GOT3 (cell line): ENCODE measurements at regions not wholly inside any gene's neighbourhood (a gene's known extent, or its start where the extent isn't known, plus 50 kb on each side); places are given as distances from the start of the nearest gene placed in this dataset.

Experiments used
- DNase-seq: peaks from one replicate; lab custom pipeline; 2025; ENCODE audit warnings: mixed read lengths; lab: John Stamatoyannopoulos, UW

DNA sequence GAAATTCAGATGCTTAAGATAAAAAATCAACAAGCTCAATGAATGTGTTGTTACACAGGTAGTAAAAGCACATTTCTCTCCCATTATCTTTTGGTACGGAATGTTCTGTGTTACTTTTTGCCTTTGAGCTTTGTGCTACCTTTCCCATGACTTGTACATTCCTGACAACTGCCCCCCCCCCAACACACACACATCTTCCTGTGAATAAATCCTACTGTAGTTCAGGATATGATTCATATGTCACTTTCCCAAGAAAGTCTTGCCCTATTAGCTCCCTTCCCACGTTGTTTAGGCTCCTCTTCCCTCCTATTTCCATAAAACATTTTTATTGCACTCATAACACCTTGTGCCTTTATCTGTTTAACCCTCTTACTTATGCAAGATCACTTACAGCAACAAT lies 442.6 kb upstream of the LRATD1 start:
- DNase-seq, result no peak

DNA sequence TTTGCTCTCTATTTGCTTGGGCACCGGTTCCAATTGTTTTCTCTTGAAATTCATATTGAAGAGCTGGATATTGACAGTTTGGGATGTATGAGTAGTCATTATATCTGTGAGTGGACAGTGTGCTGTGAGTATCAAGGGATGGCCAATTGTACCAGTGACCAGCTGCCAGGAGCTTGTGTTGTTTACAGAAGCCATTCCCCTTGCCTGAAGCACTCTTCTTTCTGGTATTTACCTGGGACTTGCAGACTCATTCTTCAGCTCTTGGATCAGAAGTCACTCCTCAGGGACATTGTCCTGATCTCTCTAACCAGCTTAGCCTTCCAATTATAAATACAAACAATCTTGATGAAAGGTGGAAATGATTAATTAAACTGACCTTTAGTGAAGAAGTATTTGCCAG lies 438.3 kb upstream of the LRATD1 start:
- no peak for DNase-seq

DNA sequence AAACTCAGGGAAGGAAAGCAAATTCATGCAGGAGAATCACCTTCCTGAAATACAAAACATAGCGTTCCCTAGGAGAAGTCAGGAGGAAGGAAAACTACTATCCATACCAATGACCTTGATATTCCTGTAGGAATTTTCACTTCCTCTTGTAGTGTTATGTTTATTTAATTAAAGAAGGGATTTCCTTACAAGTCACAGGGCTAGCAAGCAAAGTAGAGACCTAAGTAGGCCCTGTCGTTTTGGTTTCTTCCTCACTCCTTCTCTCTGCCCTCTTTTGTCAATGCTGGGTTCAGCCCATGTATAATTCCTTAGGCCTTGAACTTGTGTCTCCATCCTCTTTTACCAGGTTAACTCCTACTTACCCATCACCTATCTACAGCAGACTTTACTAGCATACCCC lies 435.2 kb upstream of the LRATD1 start:
- DNase-seq, result no peak

DNA sequence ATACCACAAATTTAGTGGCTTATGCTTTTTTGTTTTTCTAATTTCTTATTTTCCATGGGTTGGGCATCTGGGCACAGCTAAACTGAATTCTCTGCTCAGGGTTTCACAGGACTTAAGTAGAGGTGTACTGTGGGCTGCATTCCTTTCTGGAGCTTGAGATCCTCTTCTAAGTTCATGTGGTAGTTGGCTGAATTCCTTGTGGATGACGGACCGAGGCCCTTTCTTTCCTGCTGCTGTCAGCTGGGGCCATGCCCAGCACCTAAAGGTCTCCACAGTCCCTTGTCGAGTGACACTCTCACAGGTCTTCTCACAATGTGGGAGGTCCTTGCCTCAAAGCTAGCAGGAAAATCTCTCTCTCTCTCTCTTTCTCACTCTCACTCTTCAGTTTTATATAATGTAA lies 433.5 kb upstream of the LRATD1 start:
- no peak for DNase-seq

DNA sequence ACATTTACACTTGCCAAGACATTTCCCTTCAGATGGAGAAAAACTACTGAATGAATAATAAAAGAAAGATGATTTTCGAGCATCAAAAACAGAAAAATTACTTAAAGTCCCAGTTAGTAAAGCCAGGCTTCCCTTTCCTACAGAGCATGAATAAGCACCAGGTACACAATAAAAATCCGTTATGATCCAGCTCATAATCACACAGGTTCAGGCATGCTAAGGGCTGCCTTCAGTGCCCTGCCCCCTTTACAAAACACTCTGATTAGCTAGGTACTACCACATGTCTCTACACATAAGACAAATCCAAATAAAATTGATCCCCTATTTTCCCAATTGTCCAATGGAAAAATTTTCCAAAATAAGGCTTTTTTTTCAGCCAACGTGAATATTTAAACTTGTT lies 413.2 kb upstream of the LRATD1 start:
- DNase-seq, result no peak

DNA sequence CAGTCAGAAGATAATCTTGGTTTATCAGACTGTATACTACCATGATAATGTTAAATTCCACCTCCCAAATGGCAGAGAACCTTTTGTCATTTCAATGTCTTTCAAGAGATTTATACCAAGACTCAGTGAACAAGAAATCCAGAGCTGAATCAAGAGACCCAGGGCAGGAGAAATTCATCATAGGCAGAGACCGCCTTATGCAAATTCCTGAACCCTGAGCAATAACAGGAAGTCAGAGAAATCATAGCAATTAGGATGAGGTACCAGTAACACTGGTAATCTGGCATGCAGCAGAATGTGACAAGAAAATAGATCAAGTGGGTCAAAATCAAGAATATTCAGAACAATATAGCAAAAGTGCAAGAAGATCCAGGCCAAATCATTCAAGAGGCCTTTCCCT lies 412.4 kb upstream of the LRATD1 start:
- no peak for DNase-seq

DNA sequence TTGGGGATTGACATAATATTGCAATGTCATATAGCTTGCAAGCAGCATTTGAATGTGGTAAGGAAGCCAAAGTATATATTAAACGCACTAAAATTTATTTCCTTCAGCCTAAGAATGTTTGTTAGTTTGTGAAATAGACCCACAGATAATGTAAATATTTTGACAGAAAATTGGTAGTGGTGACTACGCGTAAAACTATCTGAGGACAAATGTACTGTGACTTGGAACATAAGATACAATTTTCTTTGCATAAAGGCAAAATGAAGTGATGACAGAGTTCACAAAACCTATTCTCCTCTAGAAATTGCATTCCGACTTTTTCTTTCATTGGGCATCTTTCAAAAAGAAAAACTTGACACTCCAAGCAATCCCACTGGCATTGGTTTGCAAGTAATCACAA lies 411.1 kb upstream of the LRATD1 start:
- no peak for DNase-seq

DNA sequence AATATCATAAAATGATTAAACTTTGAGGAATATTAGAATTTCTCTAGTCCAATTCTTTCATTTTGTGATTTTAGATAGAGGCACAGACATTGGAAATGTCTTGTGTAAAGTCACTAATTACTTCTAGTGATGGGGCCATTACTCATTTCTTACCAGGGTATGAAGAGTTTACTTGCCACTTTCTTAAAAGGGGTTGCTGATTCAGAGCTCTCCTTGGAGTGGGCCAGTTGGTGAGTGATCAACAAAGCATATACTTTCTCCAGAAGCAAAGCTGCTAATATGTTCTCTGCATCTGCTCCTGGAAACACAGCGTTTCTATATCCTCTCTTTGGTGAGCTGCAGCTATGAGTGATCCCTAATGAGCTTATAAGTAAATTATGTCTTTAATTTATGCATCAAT lies 408.9 kb upstream of the LRATD1 start:
- DNase-seq, result no peak

DNA sequence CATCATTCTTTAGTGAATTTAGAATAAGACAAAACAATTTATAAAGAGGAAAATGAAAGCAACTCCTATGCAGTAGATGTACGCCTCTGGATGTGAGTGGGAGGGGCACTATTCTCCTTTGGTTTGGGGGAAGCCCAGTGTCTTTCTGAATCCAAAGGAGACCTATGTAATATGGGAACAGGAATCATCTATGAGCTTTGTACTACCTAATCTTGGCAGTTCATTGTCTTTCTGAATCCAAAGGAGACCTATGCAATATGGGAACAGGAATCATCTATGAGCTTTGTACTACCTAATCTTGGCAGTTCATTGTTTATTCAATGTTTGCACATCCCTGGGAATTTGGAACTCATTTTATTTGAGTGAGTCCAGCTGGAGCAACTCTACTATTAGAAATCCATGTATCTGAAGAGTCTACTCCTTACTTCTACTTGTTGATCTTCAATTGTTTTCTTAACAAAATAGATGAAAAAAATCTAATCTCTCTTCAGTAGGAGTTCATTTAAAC lies 401.1 kb upstream of the LRATD1 start:
- no peak for DNase-seq

DNA sequence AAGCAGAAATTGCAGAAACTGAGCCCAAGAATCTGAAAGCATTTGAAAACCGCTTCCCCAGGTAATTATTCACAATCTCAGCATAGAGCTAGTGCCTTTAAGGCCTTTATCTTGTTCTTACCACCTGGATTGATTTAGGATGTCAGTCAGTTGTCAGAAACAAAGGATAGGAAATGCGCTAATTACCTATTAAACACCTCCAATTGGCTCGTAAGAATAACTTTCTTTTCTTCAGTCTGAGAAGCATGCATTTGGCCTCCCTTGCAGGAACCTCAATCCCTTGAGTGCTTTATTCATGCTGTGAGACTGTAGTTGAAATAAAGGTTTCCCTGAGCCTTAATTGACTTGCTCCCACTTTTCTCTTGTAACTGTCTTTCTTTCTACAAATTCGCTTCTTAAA lies 400.3 kb upstream of the LRATD1 start:
- no peak for DNase-seq

DNA sequence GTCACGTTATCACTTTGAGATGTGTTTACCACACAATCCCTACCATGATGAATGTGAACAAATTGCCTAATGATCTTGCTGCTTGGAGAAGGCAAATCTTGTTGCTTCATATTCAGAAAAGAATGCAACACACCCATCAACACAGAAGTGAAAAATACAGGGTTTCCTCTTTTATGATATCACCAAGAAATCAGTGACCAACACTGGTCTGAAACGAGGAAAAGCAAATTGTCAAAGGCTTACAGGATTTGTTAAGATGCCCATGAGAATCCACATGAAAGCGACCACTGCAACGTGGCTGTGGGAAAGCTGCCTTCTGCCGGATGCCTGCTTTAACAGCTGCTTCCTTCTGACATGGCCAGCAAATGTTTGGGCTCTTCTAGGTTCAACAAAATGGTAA lies 397.6 kb upstream of the LRATD1 start:
- no peak for DNase-seq

DNA sequence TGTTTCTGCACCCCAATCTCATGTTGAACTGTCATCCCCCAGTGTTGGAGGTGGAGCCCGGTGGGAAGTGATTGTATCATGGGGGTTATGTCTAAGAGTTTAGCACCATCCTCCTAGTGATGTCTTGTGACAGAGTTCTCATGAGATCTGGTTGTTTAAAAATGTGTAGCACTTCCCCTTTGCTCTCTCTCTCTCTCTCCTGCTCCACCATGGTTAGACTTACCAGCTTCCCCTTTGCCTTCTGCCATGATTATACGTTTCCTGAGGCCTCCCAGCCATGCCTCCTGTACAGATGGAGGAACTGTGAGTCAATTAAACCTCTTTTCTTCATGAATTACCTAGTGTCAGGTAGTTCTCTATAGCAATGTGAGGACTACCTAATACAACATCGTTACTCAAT lies 396.9 kb upstream of the LRATD1 start:
- DNase-seq, result no peak

DNA sequence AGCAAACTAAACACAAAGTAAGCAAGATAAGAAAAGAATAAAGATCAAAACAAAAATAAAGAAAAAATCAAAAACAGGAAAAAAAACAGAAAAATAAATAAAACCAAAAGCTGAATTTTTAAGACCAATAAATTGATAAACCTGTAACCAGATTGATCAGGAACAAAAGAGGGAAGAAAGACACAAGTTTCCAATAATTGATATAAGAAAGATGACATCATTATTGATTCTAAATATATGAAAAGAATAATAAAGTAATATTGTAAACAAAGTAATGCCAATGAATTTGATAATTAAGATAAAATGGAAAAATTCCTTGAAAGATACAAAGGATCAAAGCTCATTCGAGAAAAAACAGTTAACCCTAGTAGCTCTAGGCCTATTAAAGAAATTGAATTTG lies 394.6 kb upstream of the LRATD1 start:
- DNase-seq, result no peak

DNA sequence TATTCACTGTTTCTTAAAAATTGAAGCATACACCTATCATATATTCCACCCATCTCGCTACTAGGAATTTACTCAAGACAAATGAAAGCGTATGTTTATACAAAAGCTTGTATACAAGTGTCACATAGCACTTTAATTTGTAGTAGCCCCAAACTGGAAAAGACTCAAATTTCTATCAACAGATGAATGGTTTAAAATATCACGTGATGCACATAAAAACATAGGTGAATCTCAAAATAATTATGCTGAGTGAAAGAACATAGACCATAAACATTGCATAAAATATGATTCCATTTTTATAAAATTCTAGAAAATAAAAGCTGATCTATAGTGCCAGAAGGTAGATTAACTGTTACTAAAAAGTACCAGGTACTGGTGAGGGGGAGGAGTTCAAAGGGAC lies 392.9 kb upstream of the LRATD1 start:
- DNase-seq, result no peak

DNA sequence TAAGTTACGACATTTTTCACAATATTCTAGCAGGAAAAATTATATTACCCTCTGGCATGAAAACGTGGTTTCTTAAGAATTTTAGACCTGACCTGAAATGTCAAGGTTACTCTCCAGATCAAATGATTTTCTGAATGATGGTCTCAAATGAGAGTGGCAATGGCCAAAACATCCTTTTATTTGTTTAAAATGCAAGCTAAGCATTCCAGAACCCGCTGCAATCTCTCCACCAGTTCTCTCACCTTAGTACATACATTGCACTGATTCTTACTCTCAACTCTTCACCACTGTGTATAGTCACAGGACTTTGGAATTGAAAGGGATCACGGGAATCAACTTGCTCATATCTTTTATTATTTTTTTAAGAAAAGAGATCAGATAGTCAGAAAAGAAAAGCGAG lies 391.6 kb upstream of the LRATD1 start:
- DNase-seq, result no peak

DNA sequence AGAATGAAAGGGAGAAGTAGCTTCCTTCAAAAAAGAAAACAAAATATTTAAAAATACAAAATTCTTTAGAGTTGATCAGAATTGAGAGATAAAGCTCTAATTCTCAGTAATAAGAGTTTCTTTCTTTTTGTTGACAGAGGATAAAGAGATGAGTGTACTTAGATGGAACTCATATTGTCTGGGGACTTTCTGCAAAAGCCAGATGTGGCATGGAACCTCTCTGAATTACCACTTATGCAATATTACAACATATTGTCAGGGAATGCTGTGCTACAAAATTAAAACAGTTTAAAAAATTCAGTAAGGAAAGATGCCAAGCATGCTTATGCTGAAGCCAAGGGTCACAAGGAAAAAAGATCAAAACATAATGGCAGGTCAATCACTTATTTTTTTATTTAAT lies 386.6 kb upstream of the LRATD1 start:
- DNase-seq, result no peak

DNA sequence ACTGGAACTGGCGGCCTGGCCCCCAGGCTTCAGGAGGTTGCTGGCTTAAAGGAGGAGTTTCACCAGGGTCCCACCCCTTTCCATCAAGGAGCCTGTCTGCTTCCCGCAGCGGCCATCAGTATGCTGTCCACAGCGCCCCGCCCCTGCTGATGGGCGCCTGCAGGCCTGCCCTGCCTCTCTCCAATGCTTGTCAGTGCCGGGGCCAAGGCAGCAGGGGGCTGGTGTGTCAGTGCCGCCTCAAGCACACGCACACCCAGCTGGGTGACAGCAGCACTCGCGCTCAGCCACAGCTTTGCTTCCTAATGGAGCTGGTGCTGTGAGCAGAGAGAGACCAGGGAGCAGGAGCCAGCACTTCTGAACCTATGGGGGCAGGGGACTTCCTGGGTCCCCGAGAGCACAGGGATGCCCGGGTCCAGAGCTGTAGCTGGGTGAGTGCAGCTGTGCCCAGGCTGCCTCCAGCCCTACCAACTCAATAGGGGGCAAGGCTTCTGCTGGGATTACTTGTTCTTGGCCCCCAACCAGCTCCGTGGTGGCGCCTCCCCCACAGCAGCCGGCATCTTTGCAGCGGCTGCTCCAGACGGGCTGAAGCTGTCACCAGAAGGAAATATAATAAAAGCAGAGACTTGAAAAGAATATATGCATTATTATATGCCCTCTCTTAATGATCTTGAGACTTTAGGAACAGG lies 377.2 kb upstream of the LRATD1 start:
- DNase-seq, result no peak

DNA sequence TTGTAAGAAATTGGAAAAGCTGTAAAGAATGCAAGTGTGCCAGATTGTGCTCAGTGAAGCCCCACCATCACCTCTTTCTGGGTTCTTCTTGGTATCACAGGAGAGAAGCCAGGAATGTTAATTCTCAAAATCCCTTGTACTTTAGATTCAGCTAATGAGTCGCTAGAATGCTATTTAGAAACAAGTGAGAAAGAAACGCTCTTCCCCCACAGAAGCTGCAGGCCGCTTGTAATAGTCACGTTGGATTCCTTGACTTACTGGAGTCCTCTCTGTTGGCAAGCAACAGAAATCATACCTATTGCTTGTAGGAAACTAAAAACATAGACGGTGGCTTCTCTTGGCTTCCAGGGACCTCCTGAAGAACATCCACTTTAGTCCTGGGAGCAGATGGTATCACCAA lies 375.6 kb upstream of the LRATD1 start:
- DNase-seq, result no peak

DNA sequence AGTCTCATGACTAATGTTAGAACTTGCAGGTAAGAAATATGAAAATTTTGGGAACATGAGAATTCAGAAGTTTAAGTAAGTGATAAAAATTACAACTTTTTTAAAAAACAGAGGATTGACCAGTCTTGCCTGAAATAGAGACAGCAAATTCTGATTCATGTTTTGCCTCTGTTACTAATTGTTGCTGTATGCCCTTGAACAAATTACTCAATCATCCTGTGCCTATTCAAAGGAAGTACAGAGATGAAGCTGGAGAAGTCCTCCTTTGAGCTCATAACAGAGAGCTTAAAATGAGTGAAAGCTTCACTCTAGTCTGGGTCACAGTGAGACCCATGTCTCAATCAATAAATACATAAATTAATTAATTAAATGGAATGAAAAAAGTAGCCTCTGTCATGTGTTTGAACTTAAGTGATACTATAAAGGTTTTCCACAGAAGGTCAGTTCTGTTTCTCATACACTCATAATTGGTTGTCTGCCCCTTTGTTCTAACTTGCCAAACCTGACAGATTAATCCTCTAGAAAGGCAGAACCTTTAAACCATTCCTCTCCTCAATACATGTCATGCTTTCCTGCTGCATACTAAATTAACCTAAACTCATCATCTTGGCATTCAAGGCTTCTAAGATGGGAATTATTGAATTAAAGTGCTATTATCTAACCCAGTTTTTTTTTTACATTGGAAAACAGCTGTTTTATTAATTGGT lies 374.6 kb upstream of the LRATD1 start:
- no peak for DNase-seq

DNA sequence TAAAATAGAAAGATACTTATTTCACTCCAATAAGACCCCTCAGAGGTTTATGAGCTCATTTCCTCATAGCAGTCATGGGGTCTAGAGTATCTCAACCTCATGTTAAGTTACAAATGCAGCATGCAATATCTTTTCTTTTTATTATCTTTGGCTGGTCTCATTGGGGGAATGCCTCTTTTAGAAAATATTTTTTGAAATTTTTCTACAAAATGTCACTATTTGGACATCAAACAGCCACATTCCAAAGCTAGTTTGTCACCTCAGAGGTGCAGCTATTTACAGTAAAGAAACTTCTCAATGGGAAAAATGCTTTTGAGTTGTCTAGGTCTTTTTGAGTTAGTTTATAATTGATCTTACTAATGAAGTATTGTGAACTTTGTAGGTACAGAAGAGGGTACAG lies 370.7 kb upstream of the LRATD1 start:
- no peak for DNase-seq

DNA sequence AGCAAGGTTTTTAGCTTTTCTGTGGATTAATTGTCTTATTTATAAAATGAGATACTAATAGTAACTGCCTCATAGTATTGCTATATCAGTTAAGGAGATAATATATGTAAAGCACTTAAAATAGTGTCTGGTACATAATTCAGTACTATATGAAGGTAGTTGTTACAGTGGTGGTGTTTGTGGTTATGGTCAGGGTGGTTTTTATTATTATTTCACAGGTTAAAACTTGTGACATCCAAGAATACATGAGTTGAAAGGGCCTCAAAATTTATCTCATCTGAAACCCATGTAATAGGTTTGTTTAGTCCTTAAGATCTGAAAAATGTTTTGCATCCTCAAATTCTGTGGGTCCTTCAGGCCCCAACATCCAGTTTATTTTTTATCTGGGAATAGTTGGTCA lies 369.5 kb upstream of the LRATD1 start:
- DNase-seq, result no peak

DNA sequence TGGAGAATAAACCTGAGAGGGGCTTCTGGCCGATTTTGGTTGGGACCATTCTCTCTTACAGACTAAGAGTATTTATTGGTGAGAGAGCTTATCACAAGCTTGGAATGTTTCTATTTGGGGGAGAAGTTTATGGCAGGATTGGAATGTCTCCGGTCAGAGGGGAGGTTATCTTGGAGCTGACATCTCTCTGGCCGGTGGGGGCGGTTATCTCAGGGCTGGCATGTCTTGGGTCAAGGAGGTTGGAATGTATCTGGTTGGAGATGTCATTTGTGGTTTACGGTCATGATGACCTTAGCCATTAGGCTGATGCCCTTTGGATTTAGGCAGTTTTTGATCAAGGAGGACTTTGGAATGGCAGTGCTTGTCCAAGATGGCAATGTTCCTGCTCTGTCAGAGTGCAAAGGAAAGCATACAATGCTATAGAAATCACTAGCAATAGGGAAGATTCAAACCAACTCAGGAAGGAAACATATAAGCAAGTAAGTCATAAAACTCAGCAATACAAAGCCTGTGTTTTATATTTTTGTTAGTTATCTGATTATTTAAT lies 362.4 kb upstream of the LRATD1 start:
- DNase-seq, result no peak

DNA sequence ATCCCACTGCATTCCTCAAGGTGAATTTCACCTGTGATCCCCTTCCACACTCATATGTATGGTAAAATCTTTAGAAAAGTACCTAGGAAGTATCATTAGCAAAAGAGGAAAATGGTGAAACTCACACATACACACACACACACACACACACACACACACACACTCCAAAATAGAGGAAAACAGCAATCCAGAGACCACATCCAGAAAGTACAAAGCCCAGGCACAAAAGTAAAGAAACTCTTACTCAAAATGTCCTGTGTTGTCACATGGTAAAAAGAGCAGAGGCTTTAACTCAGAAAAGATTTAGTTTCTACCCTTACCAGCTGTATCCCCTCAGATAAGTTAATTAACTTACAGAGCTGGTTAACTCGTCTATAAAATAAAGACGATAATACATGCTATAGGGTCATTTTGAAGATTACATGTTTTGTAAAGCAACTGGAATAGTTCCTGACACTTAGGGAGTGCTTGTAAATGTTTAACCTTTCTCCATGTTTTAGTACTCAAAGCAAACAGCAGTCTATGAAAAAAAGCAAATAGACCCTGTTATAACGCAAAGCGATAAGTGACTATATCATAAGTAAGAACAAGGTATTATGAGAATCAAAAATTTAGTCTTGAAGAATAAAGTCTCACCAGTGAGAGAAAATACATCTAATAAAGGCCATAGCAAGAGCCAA lies 360.0 kb upstream of the LRATD1 start:
- no peak for DNase-seq
